Ascending aorta (tissue), 2 donors: ENCODE measurements at regions not wholly inside any gene's neighbourhood (a gene's known extent, or its start where the extent isn't known, plus 50 kb on each side); places are given as distances from the start of the nearest gene placed in this dataset.

Experiments
- DNase-seq, 2 donors: peaks; one replicate each; pipeline ENCODE4 v3.0.0-alpha.2; 2019; ENCODE audit warnings: low spot score in 2 of 2
- H3K27ac ChIP-seq, 2 donors: fragments of 200-600 bp; sonication (generic); one replicate each; pipeline ENCODE4 v1.5.1; 2016 to 2017; ENCODE audit warnings: mild to moderate bottlenecking in 1 of 2
- H3K27me3 ChIP-seq: fragments of 200-600 bp; sonication (generic); one replicate; pipeline ENCODE4 v1.5.1; 2017
- H3K36me3 ChIP-seq, 2 donors: fragments of 200-600 bp; sonication (generic); one replicate each; pipeline ENCODE4 v1.5.1; 2016
- H3K4me1 ChIP-seq, 2 donors: fragments of 200-600 bp; sonication (generic); one replicate each; pipeline ENCODE4 v1.5.1; 2016 to 2017; ENCODE audit warnings: mild to moderate bottlenecking in 1 of 2
- H3K4me3 ChIP-seq, 2 donors: fragments of 200-600 bp; sonication (generic); one replicate each; pipeline ENCODE4 v1.5.1; 2016 to 2017; ENCODE audit warnings: mild to moderate bottlenecking in 1 of 2
- H3K9me3 ChIP-seq, 2 donors: fragments of 200-600 bp; sonication (generic); one replicate each; pipeline ENCODE4 v1.5.1; 2016
- CTCF ChIP-seq, 3 experiments: fragments of 200-600 bp in 2 of 3; fragments of 450-650 bp in 1 of 3; sonication (generic) in 2 of 3; IDR thresholded peaks; one replicate each; pipeline ENCODE4 v1.5.1; 2016 to 2019; ENCODE audit warnings: antibody characterized with exemption in 3 of 3, mild to moderate bottlenecking in 1 of 3, moderate library complexity in 1 of 3
- intact Hi-C: fragments of 100-400 bp; cut with DNase I; formaldehyde crosslinking; loops from one replicate; pipeline ENCODE4 v1.15.1; 2023

GRCh38 chr4:130530505-130530904 is 1434.6 kb downstream of the C4orf33 start:
- no peak for TF ChIP-seq CTCF (IDR thresholded peaks at IDR 0.05)
- Histone ChIP-seq H3K27ac (no peak overlapping the region), H3K27me3 (no peaks in the 10 kb centered on the region), H3K9me3 (no peaks in the 10 kb centered on the region), H3K4me1 (no peaks in the 10 kb centered on the region), H3K4me3 (no peak overlapping the region), H3K36me3 (no peaks in the 10 kb centered on the region)
- intact Hi-C loops, result no loop called here
- DNase-seq, result no peak

- no peak for DNase-seq
- no peak for TF ChIP-seq CTCF (IDR thresholded peaks at IDR 0.05)
- intact Hi-C loops, result no loop called here
- Histone ChIP-seq H3K4me3 (no peak overlapping the region), H3K9me3 (no peaks in the 10 kb centered on the region), H3K4me1 (no peaks in the 10 kb centered on the region), H3K27me3 (no peaks in the 10 kb centered on the region), H3K27ac (no peak overlapping the region), H3K36me3 (no peaks in the 10 kb centered on the region)
Measured at GRCh38 chr4:130534651-130535050, 1438.7 kb downstream of the C4orf33 start.

GRCh38 chr4:130542953-130543352 is 1447.0 kb downstream of the C4orf33 start:
- Histone ChIP-seq H3K27ac (no peak overlapping the region), H3K27me3 (no peaks in the 10 kb centered on the region), H3K9me3 (no peaks in the 10 kb centered on the region), H3K4me1 (no peaks in the 10 kb centered on the region), H3K36me3 (no peaks in the 10 kb centered on the region), H3K4me3 (no peak overlapping the region)
- no peak for DNase-seq
- intact Hi-C loops, result no loop called here
- TF ChIP-seq CTCF (IDR thresholded peaks at IDR 0.05), result no peak

- no peaks in the 10 kb centered on the region for H3K9me3 ChIP-seq
- no peaks in the 10 kb centered on the region for H3K4me1 ChIP-seq
- H3K27me3 ChIP-seq, result no peaks in the 10 kb centered on the region
- no peak for TF ChIP-seq CTCF (IDR thresholded peaks at IDR 0.05)
- H3K4me3 ChIP-seq, result no peak overlapping the region
- intact Hi-C loops, result no loop called here
- no peak overlapping the region for H3K27ac ChIP-seq
- DNase-seq, result no peak
- no peaks in the 10 kb centered on the region for H3K36me3 ChIP-seq
Measured at GRCh38 chr4:130545171-130545570, 1449.2 kb downstream of the C4orf33 start.

GRCh38 chr4:130545596-130545995 is 1449.6 kb downstream of the C4orf33 start:
- H3K4me3 ChIP-seq, result no peak overlapping the region
- H3K9me3 ChIP-seq, result no peaks in the 10 kb centered on the region
- no peak overlapping the region for H3K27ac ChIP-seq
- intact Hi-C loops, result no loop called here
- DNase-seq, result no peak
- no peaks in the 10 kb centered on the region for H3K36me3 ChIP-seq
- H3K4me1 ChIP-seq, result no peaks in the 10 kb centered on the region
- TF ChIP-seq CTCF (IDR thresholded peaks at IDR 0.05), result no peak
- no peaks in the 10 kb centered on the region for H3K27me3 ChIP-seq

- H3K27ac ChIP-seq, result no peak overlapping the region
- H3K27me3 ChIP-seq, result no peaks in the 10 kb centered on the region
- no peak for DNase-seq
- no peak overlapping the region for H3K4me3 ChIP-seq
- TF ChIP-seq CTCF (IDR thresholded peaks at IDR 0.05), result no peak
- H3K36me3 ChIP-seq, result no peaks in the 10 kb centered on the region
- H3K4me1 ChIP-seq, result no peaks in the 10 kb centered on the region
- H3K9me3 ChIP-seq, result no peaks in the 10 kb centered on the region
- intact Hi-C loops, result no loop called here
Measured at GRCh38 chr4:130559268-130559667, 1463.3 kb downstream of the C4orf33 start.
